H9 (cell line): ENCODE measurements at regions not wholly inside any gene's neighbourhood (a gene's known extent, or its start where the extent isn't known, plus 50 kb on each side); places are given as distances from the start of the nearest gene placed in this dataset.

ENCODE experiments used
- DNase-seq: peaks from one replicate; pipeline ENCODE4 v3.0.0-alpha.2; 2017
- H2AFZ ChIP-seq: one replicate; pipeline ENCODE4 v1.6.1; 2013; ENCODE audit warnings: mild to moderate bottlenecking, low read length, control low read depth, moderate library complexity
- H2AK5ac ChIP-seq: 2 replicates; pipeline ENCODE4 v1.6.1; 2013; ENCODE audit warnings: low read length, control low read depth, mixed read lengths; ENCODE audit not compliant: insufficient read length
- H2BK120ac ChIP-seq: one replicate; pipeline ENCODE4 v1.6.1; 2013; ENCODE audit warnings: low read depth, mild to moderate bottlenecking, low read length, control low read depth, inconsistent platforms; ENCODE audit not compliant: poor library complexity, severe bottlenecking
- H2BK12ac ChIP-seq: 2 replicates; pipeline ENCODE4 v1.6.1; 2013; ENCODE audit warnings: low read length, control low read depth, mixed read lengths, low read depth; ENCODE audit not compliant: insufficient read length
- H2BK15ac ChIP-seq: 2 replicates; pipeline ENCODE4 v1.6.1; 2013; ENCODE audit warnings: low read depth, low read length, control low read depth
- H2BK20ac ChIP-seq: one replicate; pipeline ENCODE4 v1.6.1; 2013; ENCODE audit warnings: low read depth, mild to moderate bottlenecking, low read length, control low read depth, inconsistent platforms; ENCODE audit not compliant: poor library complexity, severe bottlenecking
- H2BK5ac ChIP-seq: 2 replicates; pipeline ENCODE4 v1.6.1; 2013; ENCODE audit warnings: low read length, control low read depth, mixed read lengths; ENCODE audit not compliant: insufficient read length
- H3K14ac ChIP-seq: 2 replicates; pipeline ENCODE4 v1.6.1; 2013; ENCODE audit warnings: low read length, control low read depth; ENCODE audit not compliant: insufficient read depth
- H3K18ac ChIP-seq: 2 replicates; pipeline ENCODE4 v1.6.1; 2013; ENCODE audit warnings: low read depth, mild to moderate bottlenecking, mixed read lengths, low read length, control low read depth; ENCODE audit not compliant: insufficient read length
- H3K23ac ChIP-seq: 2 replicates; pipeline ENCODE4 v1.6.1; 2013; ENCODE audit warnings: low read length, control low read depth, mixed read lengths, low read depth; ENCODE audit not compliant: insufficient read length
- H3K23me2 ChIP-seq: 2 replicates; pipeline ENCODE4 v1.6.1; 2013; ENCODE audit warnings: low read depth, mild to moderate bottlenecking, mixed read lengths, low read length, control low read depth; ENCODE audit not compliant: insufficient read length, poor library complexity, severe bottlenecking
- H3K27ac ChIP-seq: 2 replicates; pipeline ENCODE4 v1.5.1; 2013; ENCODE audit warnings: low read length, control low read depth, mixed read lengths, low read depth; ENCODE audit not compliant: insufficient read length
- H3K27me3 ChIP-seq: 2 replicates; pipeline ENCODE4 v1.6.1; 2013; ENCODE audit warnings: low read length, control low read depth, inconsistent platforms; ENCODE audit not compliant: insufficient read depth
- H3K4ac ChIP-seq: 2 replicates; pipeline ENCODE4 v1.6.1; 2013; ENCODE audit warnings: low read depth, mild to moderate bottlenecking, control low read depth, inconsistent platforms, low read length, moderate library complexity
- H3K4me1 ChIP-seq: 2 replicates; pipeline ENCODE4 v1.6.1; 2013; ENCODE audit warnings: low read length, control low read depth, inconsistent platforms; ENCODE audit not compliant: insufficient read depth
- H3K4me2 ChIP-seq: 2 replicates; pipeline ENCODE4 v1.6.1; 2013; ENCODE audit warnings: low read length, control low read depth, mixed read lengths; ENCODE audit not compliant: insufficient read length, insufficient read depth
- H3K56ac ChIP-seq: 2 replicates; pipeline ENCODE4 v1.6.1; 2013; ENCODE audit warnings: low read depth, mild to moderate bottlenecking, mixed read lengths, low read length, control low read depth; ENCODE audit not compliant: insufficient read length
- H3K79me1 ChIP-seq: 2 replicates; pipeline ENCODE4 v1.6.1; 2013; ENCODE audit warnings: low read depth, mild to moderate bottlenecking, moderate library complexity, low read length, control low read depth, inconsistent platforms; ENCODE audit not compliant: insufficient read depth, poor library complexity, severe bottlenecking
- H3K79me2 ChIP-seq: 2 replicates; pipeline ENCODE4 v1.6.1; 2013; ENCODE audit warnings: low read length, control low read depth, inconsistent platforms; ENCODE audit not compliant: insufficient read depth
- H3K9ac ChIP-seq: 2 replicates; pipeline ENCODE4 v1.6.1; 2013; ENCODE audit warnings: low read length, control low read depth, mixed read lengths; ENCODE audit not compliant: insufficient read length; ENCODE audit errors: extremely low read depth
- H3K9me3 ChIP-seq: one replicate; pipeline ENCODE4 v1.6.1; 2013; ENCODE audit warnings: low read depth, low read length, inconsistent platforms; ENCODE audit not compliant: control insufficient read depth
- H3T11ph ChIP-seq: one replicate; pipeline ENCODE4 v1.6.1; 2013; ENCODE audit warnings: mild to moderate bottlenecking, low read length, control low read depth, inconsistent platforms
- H4K20me1 ChIP-seq: one replicate; pipeline ENCODE4 v1.6.1; 2013; ENCODE audit not compliant: control insufficient read depth, insufficient read length, insufficient read depth
- H4K5ac ChIP-seq: 2 replicates; pipeline ENCODE4 v1.6.1; 2013; ENCODE audit warnings: low read depth, mild to moderate bottlenecking, mixed read lengths, low read length, control low read depth; ENCODE audit not compliant: insufficient read length
- H4K8ac ChIP-seq: replicated peaks from 2 replicates; pipeline ENCODE4 v1.6.1; 2013; ENCODE audit warnings: low read length, control low read depth, mixed read lengths, low read depth; ENCODE audit not compliant: insufficient read length
- H4K91ac ChIP-seq: 2 replicates; pipeline ENCODE4 v1.6.1; 2013; ENCODE audit warnings: low read depth, mild to moderate bottlenecking, moderate library complexity, mixed read lengths, low read length, control low read depth; ENCODE audit not compliant: insufficient read length
- H3K27ac Mint-ChIP-seq, 3 experiments: 2 replicates in 2 of 3; 3 replicates in 1 of 3; pipeline ENCODE4 v1.8.0; 2020 to 2021; ENCODE audit warnings: mixed read lengths in 3 of 3, mild to moderate bottlenecking in 1 of 3, moderate library complexity in 1 of 3
- H3K27me3 Mint-ChIP-seq: 2 replicates; pipeline ENCODE4 v1.8.0; 2021; ENCODE audit warnings: low read depth, mild to moderate bottlenecking, moderate library complexity, mixed read lengths
- H3K36me3 Mint-ChIP-seq, 3 experiments: 2 replicates in 2 of 3; 3 replicates in 1 of 3; pipeline ENCODE4 v1.8.0; 2020 to 2021; ENCODE audit warnings: low read depth in 3 of 3, mixed read lengths in 3 of 3; ENCODE audit not compliant: insufficient read depth in 1 of 3
- H3K4me1 Mint-ChIP-seq, 2 experiments: 2 replicates each; pipeline ENCODE4 v1.8.0; 2020; ENCODE audit warnings: mixed read lengths in 2 of 2
- H3K4me3 Mint-ChIP-seq, 2 experiments: 2 replicates in 1 of 2; 3 replicates in 1 of 2; pipeline ENCODE4 v1.8.0; 2020 to 2021; ENCODE audit warnings: mild to moderate bottlenecking in 2 of 2, mixed read lengths in 2 of 2, moderate library complexity in 1 of 2
- H3K9me3 Mint-ChIP-seq, 2 experiments: 2 replicates in 1 of 2; 3 replicates in 1 of 2; pipeline ENCODE4 v1.8.0; 2020; ENCODE audit warnings: mild to moderate bottlenecking in 2 of 2, mixed read lengths in 2 of 2, moderate library complexity in 1 of 2
- CTCF ChIP-seq: fragments of 200-600 bp; sonication (generic); conservative IDR thresholded peaks from 3 replicates; pipeline ENCODE4 v1.8.0; 2021; ENCODE audit warnings: antibody characterized with exemption, mild to moderate bottlenecking
- WGBS: extraction: QIAGEN DNeasy Blood & Tissue Kit; methylation state at CpG from one replicate; pipeline ENCODE4 v1.1.7; 2013; ENCODE audit warnings: missing lambda C conversion rate, low lambda C conversion rate, mixed read lengths; ENCODE audit not compliant: insufficient read length; ENCODE audit errors: extremely low coverage; 5-methylcytosine and 5-hydroxymethylcytosine counted together

GRCh38 chr12:82300611-82301010 lies 57.6 kb downstream of the CCDC59 start:
- no peaks in the 10 kb centered on the region for H3K79me2 ChIP-seq
- Mint-ChIP-seq H3K27me3 (no peaks in the 10 kb centered on the region), H3K27ac (no peak overlapping the region), H3K9me3 (no peaks in the 10 kb centered on the region), H3K36me3 (no peaks in the 10 kb centered on the region), H3K4me3 (no peak overlapping the region), H3K4me1 (no peaks in the 10 kb centered on the region)
- no peaks in the 10 kb centered on the region for H4K20me1 ChIP-seq
- H3K27ac ChIP-seq = no peak overlapping the region
- H2BK15ac ChIP-seq = no peak overlapping the region
- no peak overlapping the region for H2BK120ac ChIP-seq
- TF ChIP-seq CTCF = no peak
- H4K8ac ChIP-seq = no peak overlapping the region
- no peak overlapping the region for H2BK12ac ChIP-seq
- no peak overlapping the region for H2BK20ac ChIP-seq
- DNase-seq = no peak
- no peak overlapping the region for H3K23ac ChIP-seq
- H3K56ac ChIP-seq = no peak overlapping the region
- H2BK5ac ChIP-seq = no peak overlapping the region
- H3K14ac ChIP-seq = no peak overlapping the region
- no peak overlapping the region for H3T11ph ChIP-seq
- no peaks in the 10 kb centered on the region for H3K79me1 ChIP-seq
- H3K27me3 ChIP-seq = no peaks in the 10 kb centered on the region
- H3K9me3 ChIP-seq = no peaks in the 10 kb centered on the region
- no peak overlapping the region for H3K18ac ChIP-seq
- no peaks in the 10 kb centered on the region for H3K23me2 ChIP-seq
- no peak overlapping the region for H3K4ac ChIP-seq
- no peak overlapping the region for H2AFZ ChIP-seq
- H3K9ac ChIP-seq = no peak overlapping the region
- H3K4me1 ChIP-seq = no peaks in the 10 kb centered on the region
- H4K5ac ChIP-seq = no peak overlapping the region
- no CpG with 5 or more reads among the region's 3 CpGs for WGBS
- no peak overlapping the region for H4K91ac ChIP-seq
- H2AK5ac ChIP-seq = no peak overlapping the region
- H3K4me2 ChIP-seq = no peak overlapping the region
